HepG2 (cell line): ENCODE measurements at regions not wholly inside any gene's neighbourhood (a gene's known extent, or its start where the extent isn't known, plus 50 kb on each side); places are given as distances from the start of the nearest gene placed in this dataset.
A peak's percentile ranks its signal among the peaks of the same experiment; 100 is the strongest.

Experiments
- ARNT ChIP-seq: fragments of 450-650 bp; IDR thresholded peaks from 2 replicates; pipeline ENCODE4 v1.6.1; 2017
- ELF1 ChIP-seq: sonication (generic); formaldehyde crosslinking; IDR thresholded peaks from 2 replicates; pipeline ENCODE4 v1.4.0; 2020; ENCODE audit warnings: missing genetic modification reagents
- GFI1 ChIP-seq: sonication (generic); formaldehyde crosslinking; IDR thresholded peaks from 2 replicates; pipeline ENCODE4 v1.5.0; 2020; ENCODE audit warnings: missing genetic modification reagents, mild to moderate bottlenecking, borderline replicate concordance
- HNRNPK ChIP-seq: fragments of 200-400 bp; formaldehyde crosslinking; IDR thresholded peaks from 2 replicates; pipeline ENCODE4 v1.6.1; 2018; ENCODE audit warnings: low read length, low read depth, moderate library complexity, mild to moderate bottlenecking; ENCODE audit not compliant: poor library complexity, severe bottlenecking
- HOXA3 ChIP-seq: sonication (generic); formaldehyde crosslinking; IDR thresholded peaks from 2 replicates; pipeline ENCODE4 v1.5.0; 2020; ENCODE audit warnings: missing genetic modification reagents
- SMAD9 ChIP-seq: sonication (generic); formaldehyde crosslinking; IDR thresholded peaks from 2 replicates; pipeline ENCODE4 v1.5.1; 2020; ENCODE audit warnings: mild to moderate bottlenecking, missing genetic modification reagents
- SMC3 ChIP-seq: IDR thresholded peaks from 2 replicates; pipeline ENCODE4 v1.6.1; 2011; ENCODE audit warnings: low read length, improper control_type of control experiment
- ZBTB1 ChIP-seq: sonication (generic); formaldehyde crosslinking; IDR thresholded peaks from 2 replicates; pipeline ENCODE4 v1.4.0; 2020; ENCODE audit warnings: missing genetic modification reagents, borderline replicate concordance
- ZNF207 ChIP-seq: fragments of 450-650 bp; IDR thresholded peaks from 2 replicates; pipeline ENCODE4 v1.6.1; 2016; ENCODE audit warnings: antibody characterized with exemption, borderline replicate concordance
- TF ChIP-seq, protein P1 (sequence below): sonication (generic); formaldehyde crosslinking; IDR thresholded peaks from 2 replicates; pipeline ENCODE4 v1.5.1; 2020; ENCODE audit warnings: mild to moderate bottlenecking, missing genetic modification reagents, moderate library complexity
- TF ChIP-seq, protein P2 (sequence below): sonication (generic); formaldehyde crosslinking; IDR thresholded peaks from 2 replicates; pipeline ENCODE4 v1.4.0; 2020; ENCODE audit warnings: missing genetic modification reagents
- TF ChIP-seq, protein P3 (sequence below): IDR thresholded peaks from 2 replicates; pipeline ENCODE4 v1.6.1; 2016; ENCODE audit warnings: missing compliant biosample characterization, missing genetic modification reagents, borderline replicate concordance
- TF ChIP-seq, protein P4 (sequence below): sonication (generic); formaldehyde crosslinking; IDR thresholded peaks from 2 replicates; pipeline ENCODE4 v1.5.1; 2020; ENCODE audit warnings: mild to moderate bottlenecking, missing genetic modification reagents, borderline replicate concordance

DNA sequence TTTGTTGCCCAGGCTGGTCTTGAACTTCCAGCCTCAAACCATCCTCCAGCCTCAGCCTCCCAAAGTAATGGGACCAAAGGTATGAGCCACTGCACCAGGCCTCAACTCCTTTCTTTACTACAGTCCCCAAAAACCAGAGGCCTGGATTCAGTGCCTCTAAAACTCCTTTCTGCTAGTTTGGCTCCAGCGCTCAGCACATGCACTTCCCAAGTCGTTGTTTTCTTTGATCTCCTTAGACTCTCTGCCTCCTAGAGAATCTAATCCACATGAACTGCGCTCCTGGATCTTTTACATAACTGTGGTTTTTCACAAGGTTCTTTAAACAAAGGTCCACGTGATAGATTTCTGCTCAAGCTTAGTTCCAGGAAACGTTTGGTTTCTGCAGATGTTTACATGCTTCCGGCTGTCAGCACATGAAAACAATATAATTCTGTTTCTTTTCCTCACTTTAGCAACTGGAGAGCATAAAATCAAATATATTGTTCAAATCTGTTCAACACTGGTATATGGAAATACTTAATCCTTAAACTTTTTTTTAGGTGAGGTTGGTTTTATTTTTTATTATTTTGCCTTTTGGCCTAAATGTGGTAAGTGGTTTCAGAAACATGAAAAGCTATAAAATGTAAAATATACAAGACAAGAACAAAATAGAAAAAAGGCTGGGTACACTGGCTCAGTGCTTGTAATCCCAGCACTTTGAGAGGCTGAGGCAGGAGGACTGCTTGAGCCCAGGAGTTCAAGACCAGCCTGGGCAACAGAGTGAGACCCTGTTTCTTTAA, 270.5 kb upstream of the MKLN1 start (continued):
- TF ChIP-seq, protein P1, sequence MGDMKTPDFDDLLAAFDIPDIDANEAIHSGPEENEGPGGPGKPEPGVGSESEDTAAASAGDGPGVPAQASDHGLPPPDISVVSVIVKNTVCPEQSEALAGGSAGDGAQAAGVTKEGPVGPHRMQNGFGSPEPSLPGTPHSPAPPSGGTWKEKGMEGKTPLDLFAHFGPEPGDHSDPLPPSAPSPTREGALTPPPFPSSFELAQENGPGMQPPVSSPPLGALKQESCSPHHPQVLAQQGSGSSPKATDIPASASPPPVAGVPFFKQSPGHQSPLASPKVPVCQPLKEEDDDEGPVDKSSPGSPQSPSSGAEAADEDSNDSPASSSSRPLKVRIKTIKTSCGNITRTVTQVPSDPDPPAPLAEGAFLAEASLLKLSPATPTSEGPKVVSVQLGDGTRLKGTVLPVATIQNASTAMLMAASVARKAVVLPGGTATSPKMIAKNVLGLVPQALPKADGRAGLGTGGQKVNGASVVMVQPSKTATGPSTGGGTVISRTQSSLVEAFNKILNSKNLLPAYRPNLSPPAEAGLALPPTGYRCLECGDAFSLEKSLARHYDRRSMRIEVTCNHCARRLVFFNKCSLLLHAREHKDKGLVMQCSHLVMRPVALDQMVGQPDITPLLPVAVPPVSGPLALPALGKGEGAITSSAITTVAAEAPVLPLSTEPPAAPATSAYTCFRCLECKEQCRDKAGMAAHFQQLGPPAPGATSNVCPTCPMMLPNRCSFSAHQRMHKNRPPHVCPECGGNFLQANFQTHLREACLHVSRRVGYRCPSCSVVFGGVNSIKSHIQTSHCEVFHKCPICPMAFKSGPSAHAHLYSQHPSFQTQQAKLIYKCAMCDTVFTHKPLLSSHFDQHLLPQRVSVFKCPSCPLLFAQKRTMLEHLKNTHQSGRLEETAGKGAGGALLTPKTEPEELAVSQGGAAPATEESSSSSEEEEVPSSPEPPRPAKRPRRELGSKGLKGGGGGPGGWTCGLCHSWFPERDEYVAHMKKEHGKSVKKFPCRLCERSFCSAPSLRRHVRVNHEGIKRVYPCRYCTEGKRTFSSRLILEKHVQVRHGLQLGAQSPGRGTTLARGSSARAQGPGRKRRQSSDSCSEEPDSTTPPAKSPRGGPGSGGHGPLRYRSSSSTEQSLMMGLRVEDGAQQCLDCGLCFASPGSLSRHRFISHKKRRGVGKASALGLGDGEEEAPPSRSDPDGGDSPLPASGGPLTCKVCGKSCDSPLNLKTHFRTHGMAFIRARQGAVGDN (CRISPR knock-in tag): no peak
- TF ChIP-seq, protein P2, sequence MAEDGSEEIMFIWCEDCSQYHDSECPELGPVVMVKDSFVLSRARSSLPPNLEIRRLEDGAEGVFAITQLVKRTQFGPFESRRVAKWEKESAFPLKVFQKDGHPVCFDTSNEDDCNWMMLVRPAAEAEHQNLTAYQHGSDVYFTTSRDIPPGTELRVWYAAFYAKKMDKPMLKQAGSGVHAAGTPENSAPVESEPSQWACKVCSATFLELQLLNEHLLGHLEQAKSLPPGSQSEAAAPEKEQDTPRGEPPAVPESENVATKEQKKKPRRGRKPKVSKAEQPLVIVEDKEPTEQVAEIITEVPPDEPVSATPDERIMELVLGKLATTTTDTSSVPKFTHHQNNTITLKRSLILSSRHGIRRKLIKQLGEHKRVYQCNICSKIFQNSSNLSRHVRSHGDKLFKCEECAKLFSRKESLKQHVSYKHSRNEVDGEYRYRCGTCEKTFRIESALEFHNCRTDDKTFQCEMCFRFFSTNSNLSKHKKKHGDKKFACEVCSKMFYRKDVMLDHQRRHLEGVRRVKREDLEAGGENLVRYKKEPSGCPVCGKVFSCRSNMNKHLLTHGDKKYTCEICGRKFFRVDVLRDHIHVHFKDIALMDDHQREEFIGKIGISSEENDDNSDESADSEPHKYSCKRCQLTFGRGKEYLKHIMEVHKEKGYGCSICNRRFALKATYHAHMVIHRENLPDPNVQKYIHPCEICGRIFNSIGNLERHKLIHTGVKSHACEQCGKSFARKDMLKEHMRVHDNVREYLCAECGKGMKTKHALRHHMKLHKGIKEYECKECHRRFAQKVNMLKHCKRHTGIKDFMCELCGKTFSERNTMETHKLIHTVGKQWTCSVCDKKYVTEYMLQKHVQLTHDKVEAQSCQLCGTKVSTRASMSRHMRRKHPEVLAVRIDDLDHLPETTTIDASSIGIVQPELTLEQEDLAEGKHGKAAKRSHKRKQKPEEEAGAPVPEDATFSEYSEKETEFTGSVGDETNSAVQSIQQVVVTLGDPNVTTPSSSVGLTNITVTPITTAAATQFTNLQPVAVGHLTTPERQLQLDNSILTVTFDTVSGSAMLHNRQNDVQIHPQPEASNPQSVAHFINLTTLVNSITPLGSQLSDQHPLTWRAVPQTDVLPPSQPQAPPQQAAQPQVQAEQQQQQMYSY (CRISPR knock-in tag): no peak
- TF ChIP-seq SMAD9 (CRISPR knock-in tag) (no peak), ELF1 (CRISPR knock-in tag) (peak; percentile 65), ZBTB1 (CRISPR knock-in tag) (no peak), ARNT (no peak), HNRNPK (no peak), HOXA3 (CRISPR knock-in tag) (no peak; the same call in 1 of the 2 replicates), GFI1 (CRISPR knock-in tag) (peak; percentile 64; the same call in 1 of the 2 replicates), SMC3 (0 out of 2 replicates have a peak, but pooled peaks have one; percentile 6), ZNF207 (no peak)
- TF ChIP-seq, protein P3, sequence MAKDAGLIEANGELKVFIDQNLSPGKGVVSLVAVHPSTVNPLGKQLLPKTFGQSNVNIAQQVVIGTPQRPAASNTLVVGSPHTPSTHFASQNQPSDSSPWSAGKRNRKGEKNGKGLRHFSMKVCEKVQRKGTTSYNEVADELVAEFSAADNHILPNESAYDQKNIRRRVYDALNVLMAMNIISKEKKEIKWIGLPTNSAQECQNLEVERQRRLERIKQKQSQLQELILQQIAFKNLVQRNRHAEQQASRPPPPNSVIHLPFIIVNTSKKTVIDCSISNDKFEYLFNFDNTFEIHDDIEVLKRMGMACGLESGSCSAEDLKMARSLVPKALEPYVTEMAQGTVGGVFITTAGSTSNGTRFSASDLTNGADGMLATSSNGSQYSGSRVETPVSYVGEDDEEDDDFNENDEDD (CRISPR knock-in tag): no peak
- TF ChIP-seq, protein P4, sequence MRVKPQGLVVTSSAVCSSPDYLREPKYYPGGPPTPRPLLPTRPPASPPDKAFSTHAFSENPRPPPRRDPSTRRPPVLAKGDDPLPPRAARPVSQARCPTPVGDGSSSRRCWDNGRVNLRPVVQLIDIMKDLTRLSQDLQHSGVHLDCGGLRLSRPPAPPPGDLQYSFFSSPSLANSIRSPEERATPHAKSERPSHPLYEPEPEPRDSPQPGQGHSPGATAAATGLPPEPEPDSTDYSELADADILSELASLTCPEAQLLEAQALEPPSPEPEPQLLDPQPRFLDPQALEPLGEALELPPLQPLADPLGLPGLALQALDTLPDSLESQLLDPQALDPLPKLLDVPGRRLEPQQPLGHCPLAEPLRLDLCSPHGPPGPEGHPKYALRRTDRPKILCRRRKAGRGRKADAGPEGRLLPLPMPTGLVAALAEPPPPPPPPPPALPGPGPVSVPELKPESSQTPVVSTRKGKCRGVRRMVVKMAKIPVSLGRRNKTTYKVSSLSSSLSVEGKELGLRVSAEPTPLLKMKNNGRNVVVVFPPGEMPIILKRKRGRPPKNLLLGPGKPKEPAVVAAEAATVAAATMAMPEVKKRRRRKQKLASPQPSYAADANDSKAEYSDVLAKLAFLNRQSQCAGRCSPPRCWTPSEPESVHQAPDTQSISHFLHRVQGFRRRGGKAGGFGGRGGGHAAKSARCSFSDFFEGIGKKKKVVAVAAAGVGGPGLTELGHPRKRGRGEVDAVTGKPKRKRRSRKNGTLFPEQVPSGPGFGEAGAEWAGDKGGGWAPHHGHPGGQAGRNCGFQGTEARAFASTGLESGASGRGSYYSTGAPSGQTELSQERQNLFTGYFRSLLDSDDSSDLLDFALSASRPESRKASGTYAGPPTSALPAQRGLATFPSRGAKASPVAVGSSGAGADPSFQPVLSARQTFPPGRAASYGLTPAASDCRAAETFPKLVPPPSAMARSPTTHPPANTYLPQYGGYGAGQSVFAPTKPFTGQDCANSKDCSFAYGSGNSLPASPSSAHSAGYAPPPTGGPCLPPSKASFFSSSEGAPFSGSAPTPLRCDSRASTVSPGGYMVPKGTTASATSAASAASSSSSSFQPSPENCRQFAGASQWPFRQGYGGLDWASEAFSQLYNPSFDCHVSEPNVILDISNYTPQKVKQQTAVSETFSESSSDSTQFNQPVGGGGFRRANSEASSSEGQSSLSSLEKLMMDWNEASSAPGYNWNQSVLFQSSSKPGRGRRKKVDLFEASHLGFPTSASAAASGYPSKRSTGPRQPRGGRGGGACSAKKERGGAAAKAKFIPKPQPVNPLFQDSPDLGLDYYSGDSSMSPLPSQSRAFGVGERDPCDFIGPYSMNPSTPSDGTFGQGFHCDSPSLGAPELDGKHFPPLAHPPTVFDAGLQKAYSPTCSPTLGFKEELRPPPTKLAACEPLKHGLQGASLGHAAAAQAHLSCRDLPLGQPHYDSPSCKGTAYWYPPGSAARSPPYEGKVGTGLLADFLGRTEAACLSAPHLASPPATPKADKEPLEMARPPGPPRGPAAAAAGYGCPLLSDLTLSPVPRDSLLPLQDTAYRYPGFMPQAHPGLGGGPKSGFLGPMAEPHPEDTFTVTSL (CRISPR knock-in tag): peak; percentile 98
